ENCODE measurements at regions not wholly inside any gene's neighbourhood (a gene's known extent, or its start where the extent isn't known, plus 50 kb on each side); places are given as distances from the start of the nearest gene placed in this dataset.

DNA sequence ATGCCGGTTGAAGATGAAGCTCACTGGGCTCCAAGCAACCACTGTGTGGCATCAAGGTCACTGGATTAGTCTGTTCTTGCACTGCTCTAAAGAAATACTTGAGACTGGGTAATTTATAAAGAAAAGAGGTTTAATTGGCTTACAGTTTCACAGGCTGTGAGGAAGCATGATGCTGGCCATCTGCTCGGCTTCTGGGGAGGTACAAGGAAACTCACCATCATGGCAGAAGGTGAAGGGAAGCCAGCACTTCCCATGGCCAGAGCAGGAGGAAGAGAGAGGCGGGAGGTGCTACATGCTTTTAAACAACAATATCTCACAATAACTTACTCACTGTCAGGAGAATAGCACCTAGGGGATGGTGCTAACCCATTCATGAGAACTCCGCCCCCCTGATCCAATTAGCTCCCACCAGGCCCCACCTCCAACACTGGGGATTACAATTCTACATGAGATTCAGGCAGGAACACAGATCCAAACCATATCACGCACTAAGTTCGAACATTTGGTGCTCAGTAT, 109.7 kb upstream of the MGAT5 start:
- Histone ChIP-seq H3K27ac (no peak overlapping the region), H3K27me3 (no peaks in the 10 kb centered on the region), H3K9me3 (no peaks in the 10 kb centered on the region), H3K36me3 (replicated peaks in 1 of 2; ENCODE audit: insufficient read depth in 1 of 2, low read depth in 2 of 2) (no peaks in the 10 kb centered on the region), H3K4me3 (no peak overlapping the region), H3K4me1 (peaks cover 61% of the 10 kb centered on the region)
- intact Hi-C loops (cut with DNase I) = no loop called here
- DNase-seq (no peak), ATAC-seq (no peak)
- TF ChIP-seq CTCF (IDR thresholded peaks at IDR 0.05) (no peak), POLR2A (IDR thresholded peaks at IDR 0.05) (no peak)
- 82 to 91% methylated on average over 6 of the region's 6 CpGs for WGBS, 2 donors

- DNase-seq = peak in 3 of 4 donors; percentile 33 to 54 (median 53)
- no peak for TF ChIP-seq CTCF (IDR thresholded peaks at IDR 0.05)
- TF ChIP-seq POLR2A (IDR thresholded peaks at IDR 0.05) = no peak
- no peaks in the 10 kb centered on the region for H3K9me3 ChIP-seq
- H3K27ac ChIP-seq = no peak overlapping the region
- H3K36me3 ChIP-seq (replicated peaks in 1 of 2; ENCODE audit: insufficient read depth in 1 of 2, low read depth in 2 of 2) = no peaks in the 10 kb centered on the region
- H3K4me1 ChIP-seq = peaks cover 56% of the 10 kb centered on the region
- ATAC-seq = peak; percentile 43
- H3K4me3 ChIP-seq = no peak overlapping the region
- 52 to 54% methylated on average over 4 of the region's 4 CpGs for WGBS, 2 donors
- intact Hi-C loops (cut with DNase I) = no loop called here
- H3K27me3 ChIP-seq = no peaks in the 10 kb centered on the region
Observed at GRCh38 chr2:134144651-134145050, 109.2 kb upstream of the MGAT5 start.

DNA sequence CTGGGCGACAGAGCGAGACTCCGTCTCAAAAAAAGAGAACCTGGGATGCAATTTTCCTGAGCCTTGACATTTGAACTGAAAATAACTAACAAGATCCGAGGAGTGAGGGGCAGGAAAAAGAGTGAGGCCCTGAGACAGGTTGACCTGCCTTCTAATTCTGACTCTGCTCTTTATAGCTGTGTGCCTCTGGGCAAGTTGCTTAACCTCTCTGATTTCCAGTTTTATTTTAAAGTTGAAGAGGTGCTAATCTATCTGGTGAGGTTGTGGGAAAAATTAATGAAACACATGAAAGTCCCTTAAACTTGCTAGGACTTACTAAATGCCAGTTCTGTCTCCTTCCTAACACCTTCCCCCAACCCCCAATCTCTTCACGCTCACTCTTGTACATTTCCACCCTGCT, 108.4 kb upstream of the MGAT5 start:
- no peaks in the 10 kb centered on the region for H3K9me3 ChIP-seq
- peaks cover 53% of the 10 kb centered on the region for H3K4me1 ChIP-seq
- no peaks in the 10 kb centered on the region for H3K27me3 ChIP-seq
- DNase-seq = no peak
- H3K27ac ChIP-seq = no peak overlapping the region
- H3K36me3 ChIP-seq (replicated peaks in 1 of 2; ENCODE audit: insufficient read depth in 1 of 2, low read depth in 2 of 2) = no peaks in the 10 kb centered on the region
- no peak overlapping the region for H3K4me3 ChIP-seq
- TF ChIP-seq POLR2A (IDR thresholded peaks at IDR 0.05) = no peak
- no peak for TF ChIP-seq CTCF (IDR thresholded peaks at IDR 0.05)
- 91 to 93% methylated on average over 5 of the region's 5 CpGs for WGBS, 2 donors
- ATAC-seq = no peak
- intact Hi-C loops (cut with DNase I) = no loop called here

- H3K9me3 ChIP-seq = no peaks in the 10 kb centered on the region
- 59 to 67% methylated on average over 3 of the region's 3 CpGs for WGBS, 2 donors
- ATAC-seq = no peak
- H3K4me3 ChIP-seq = no peak overlapping the region
- no peaks in the 10 kb centered on the region for H3K27me3 ChIP-seq
- peaks cover 46% of the 10 kb centered on the region for H3K4me1 ChIP-seq
- DNase-seq = no peak
- intact Hi-C loops (cut with DNase I) = no loop called here
- H3K27ac ChIP-seq = no peak overlapping the region
- TF ChIP-seq CTCF (IDR thresholded peaks at IDR 0.05) = no peak
- no peak for TF ChIP-seq POLR2A (IDR thresholded peaks at IDR 0.05)
- H3K36me3 ChIP-seq (replicated peaks in 1 of 2; ENCODE audit: insufficient read depth in 1 of 2, low read depth in 2 of 2) = no peaks in the 10 kb centered on the region
Observed at GRCh38 chr2:134146161-134146560, 107.7 kb upstream of the MGAT5 start.

GRCh38 chr2:134146620-134147019, 107.3 kb upstream of the MGAT5 start:
- ATAC-seq (peak; percentile 12), DNase-seq (no peak)
- TF ChIP-seq POLR2A (IDR thresholded peaks at IDR 0.05) = no peak
- TF ChIP-seq CTCF (IDR thresholded peaks at IDR 0.05) = no peak
- Histone ChIP-seq H3K27ac (no peak overlapping the region), H3K4me1 (peaks cover 43% of the 10 kb centered on the region), H3K4me3 (no peak overlapping the region), H3K36me3 (replicated peaks in 1 of 2; ENCODE audit: insufficient read depth in 1 of 2, low read depth in 2 of 2) (no peaks in the 10 kb centered on the region), H3K27me3 (no peaks in the 10 kb centered on the region), H3K9me3 (no peaks in the 10 kb centered on the region)
- WGBS, 2 donors = 60 to 71% methylated on average over 5 of the region's 5 CpGs
- intact Hi-C loops (cut with DNase I) = no loop called here
